A673 (cell line): ENCODE measurements at regions not wholly inside any gene's neighbourhood (a gene's known extent, or its start where the extent isn't known, plus 50 kb on each side); places are given as distances from the start of the nearest gene placed in this dataset.

Experiments
- BruUV-seq: library from RNA; stranded (reverse); fragments of 400-500 nt; replicated peaks from 2 replicates; lab custom pipeline; 2021; lab: Mats Ljungman, UMichigan
- CTCF ChIA-PET: fragments of 300-600 bp; sonication (Branson Sonifier 250); formaldehyde crosslinking; loops from one replicate; lab custom pipeline; 2022; ENCODE audit warnings: antibody characterized with exemption; lab: Charles Lee
- POLR2A ChIA-PET: fragments of 300-600 bp; sonication (Branson Sonifier 250); formaldehyde crosslinking; loops from one replicate; lab custom pipeline; 2022; ENCODE audit warnings: antibody characterized with exemption; ENCODE audit not compliant: low non-redundant PET; lab: Charles Lee
- DNase-seq: peaks from one replicate; pipeline ENCODE4 v3.0.0-alpha.2; 2015; ENCODE audit warnings: low spot score
- H3K27ac ChIP-seq: fragments of 200-600 bp; sonication (generic); 2 replicates; pipeline ENCODE4 v1.5.1; 2016; ENCODE audit warnings: mixed run types, low read depth, mild to moderate bottlenecking, mixed read lengths, antibody characterized with exemption, low read length; ENCODE audit not compliant: poor library complexity, severe bottlenecking
- H3K27me3 ChIP-seq: fragments of 200-600 bp; sonication (generic); replicated peaks from 2 replicates; pipeline ENCODE4 v1.6.1; 2017; ENCODE audit warnings: mixed run types, low read depth, mild to moderate bottlenecking, mixed read lengths, antibody characterized with exemption, low read length; ENCODE audit not compliant: insufficient read depth, poor library complexity
- H3K36me3 ChIP-seq: fragments of 200-600 bp; sonication (generic); 2 replicates; pipeline ENCODE4 v1.6.1; 2016; ENCODE audit warnings: mixed run types, mild to moderate bottlenecking, mixed read lengths, antibody characterized with exemption, low read length; ENCODE audit not compliant: insufficient read depth, poor library complexity, severe bottlenecking
- H3K4me1 ChIP-seq: fragments of 200-600 bp; sonication (generic); 2 replicates; pipeline ENCODE4 v1.6.1; 2017; ENCODE audit warnings: mixed run types, mild to moderate bottlenecking, mixed read lengths, antibody characterized with exemption, low read length; ENCODE audit not compliant: insufficient read depth, poor library complexity, severe bottlenecking
- H3K4me3 ChIP-seq: fragments of 200-600 bp; sonication (generic); 2 replicates; pipeline ENCODE4 v1.5.1; 2016; ENCODE audit warnings: low read depth, mixed run types, mild to moderate bottlenecking, mixed read lengths, low read length; ENCODE audit not compliant: poor library complexity, severe bottlenecking
- H3K9me3 ChIP-seq: fragments of 200-600 bp; sonication (generic); 2 replicates; pipeline ENCODE4 v1.6.1; 2016; ENCODE audit warnings: mixed run types, low read depth, mild to moderate bottlenecking, mixed read lengths, antibody characterized with exemption, low read length; ENCODE audit not compliant: poor library complexity, severe bottlenecking
- CTCF ChIP-seq: fragments of 300-800, 200-600 bp; sonication (generic); conservative IDR thresholded peaks from 2 replicates; pipeline ENCODE4 v1.5.1; 2017; ENCODE audit warnings: low read depth, mild to moderate bottlenecking, antibody characterized with exemption, low read length, moderate library complexity, mixed read lengths
- EZH2 ChIP-seq: fragments of 200-600 bp; sonication (generic); IDR thresholded peaks from 2 replicates; pipeline ENCODE4 v1.6.1; 2017; ENCODE audit warnings: borderline replicate concordance, low read depth, mild to moderate bottlenecking, mixed read lengths, antibody characterized with exemption, low read length; ENCODE audit not compliant: poor library complexity, severe bottlenecking
- intact Hi-C: fragments of 100-400 bp; cut with micrococcal nuclease; formaldehyde crosslinking; loops from one replicate; pipeline ENCODE4 v1.10.0; 2022; ENCODE audit not compliant: unreplicated experiment

- CTCF ChIA-PET: no interaction called here
- no TSS peak for BruUV-seq
- intact Hi-C loops: no loop called here
Observed at GRCh38 chr18:67268530-67268929, 248.0 kb downstream of the DSEL start.

GRCh38 chr18:67266246-67267237, 250.0 kb downstream of the DSEL start:
- H3K9me3 ChIP-seq: no peaks in the 10 kb centered on the region
- ChIA-PET POLR2A (no interaction called here), CTCF (no interaction called here)
- DNase-seq: no peak
- H3K27ac ChIP-seq: no peak overlapping the region
- no peaks in the 10 kb centered on the region for H3K27me3 ChIP-seq
- no peak for TF ChIP-seq EZH2
- TF ChIP-seq CTCF: no peak
- H3K4me1 ChIP-seq: no peaks in the 10 kb centered on the region
- intact Hi-C loops: no loop called here
- no peaks in the 10 kb centered on the region for H3K36me3 ChIP-seq
- H3K4me3 ChIP-seq: no peak overlapping the region
- BruUV-seq: no TSS peak

More at GRCh38 chr18:67268530-67268929, 248.0 kb downstream of the DSEL start:
- Histone ChIP-seq H3K4me3 (no peak overlapping the region), H3K9me3 (peaks cover 4% of the 10 kb centered on the region), H3K36me3 (no peaks in the 10 kb centered on the region), H3K4me1 (no peaks in the 10 kb centered on the region), H3K27me3 (no peaks in the 10 kb centered on the region), H3K27ac (no peak overlapping the region)
- TF ChIP-seq CTCF (no peak), EZH2 (no peak)
- POLR2A ChIA-PET: no interaction called here
- no peak for DNase-seq

GRCh38 chr18:67265464-67266245, 250.9 kb downstream of the DSEL start:
- no peak for DNase-seq
- no peaks in the 10 kb centered on the region for H3K9me3 ChIP-seq
- H3K27ac ChIP-seq: no peak overlapping the region
- H3K27me3 ChIP-seq: no peaks in the 10 kb centered on the region
- ChIA-PET POLR2A (no interaction called here), CTCF (no interaction called here)
- no peak for TF ChIP-seq EZH2
- no peak for TF ChIP-seq CTCF
- intact Hi-C loops: no loop called here
- H3K4me3 ChIP-seq: no peak overlapping the region
- no TSS peak for BruUV-seq
- H3K4me1 ChIP-seq: no peaks in the 10 kb centered on the region
- no peaks in the 10 kb centered on the region for H3K36me3 ChIP-seq
